A172 (cell line): ENCODE measurements at regions not wholly inside any gene's neighbourhood (a gene's known extent, or its start where the extent isn't known, plus 50 kb on each side); places are given as distances from the start of the nearest gene placed in this dataset.
A peak's percentile ranks its signal among the peaks of the same experiment; 100 is the strongest.

ENCODE experiments used
- DNase-seq: peaks from one replicate; pipeline ENCODE4 v3.0.0-alpha.2; 2015; ENCODE audit warnings: low spot score

DNA sequence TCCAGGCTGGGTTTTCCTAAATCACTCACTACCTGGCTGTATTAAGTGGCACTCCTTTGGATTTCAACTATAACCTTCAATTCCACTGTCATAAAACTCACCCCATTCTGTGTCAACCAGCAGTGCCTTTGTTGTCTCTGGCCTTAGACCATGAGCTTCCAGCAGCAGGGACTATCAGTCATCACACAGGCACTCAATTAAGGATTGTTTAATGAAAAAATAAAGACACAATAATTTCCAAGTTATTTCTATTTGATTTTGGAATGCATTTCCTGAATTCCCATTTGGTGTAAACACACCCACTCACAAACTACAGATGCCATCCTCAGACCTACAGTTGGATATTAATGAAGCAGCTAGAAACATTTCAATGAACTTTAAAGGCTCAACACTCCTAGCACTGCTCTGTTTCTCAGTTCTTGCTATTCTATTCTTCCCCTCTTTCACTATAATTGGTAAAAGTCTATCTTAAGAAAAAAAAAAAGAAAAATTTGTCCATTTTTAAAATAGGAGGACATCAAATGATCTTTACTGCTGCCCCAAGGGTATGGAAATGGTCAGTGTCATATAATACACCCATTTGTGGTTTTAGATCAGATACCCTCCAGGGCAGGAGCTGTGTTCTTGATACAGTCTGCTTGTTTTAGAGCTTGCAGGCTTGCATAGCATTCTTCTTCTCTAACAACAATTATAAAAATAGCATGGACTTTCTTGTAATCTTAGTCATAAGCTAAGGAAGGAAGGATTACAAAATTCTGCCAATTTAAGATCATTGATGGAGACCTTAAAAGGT, 156.4 kb downstream of the PTGER3 start:
- no peak for DNase-seq

GRCh38 chr1:70892140-70892539, 155.5 kb downstream of the PTGER3 start:
- DNase-seq, result no peak

- no peak for DNase-seq
Observed at GRCh38 chr1:70892930-70893329, 154.7 kb downstream of the PTGER3 start.

- DNase-seq, result no peak
Observed at GRCh38 chr1:70893381-70893780, 154.2 kb downstream of the PTGER3 start.

DNA sequence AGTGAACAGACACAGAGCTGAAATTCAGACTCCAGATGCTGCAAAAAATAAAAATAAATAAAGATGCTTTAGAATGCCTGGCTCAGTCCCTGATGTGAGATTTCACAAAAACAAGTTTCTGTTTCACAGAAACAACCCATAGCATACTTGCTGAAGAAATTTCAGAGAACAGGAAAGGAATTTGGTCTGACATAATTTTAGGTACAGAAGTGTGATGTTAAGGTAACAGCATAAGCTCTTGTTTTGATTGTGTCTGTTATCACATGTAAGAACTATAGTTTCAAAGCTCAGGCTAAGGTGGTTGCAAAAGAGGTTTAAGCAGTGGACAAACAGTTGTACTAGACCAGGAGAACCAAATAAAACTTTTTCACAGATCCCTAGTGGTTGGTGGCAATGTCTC, 152.1 kb downstream of the PTGER3 start:
- no peak for DNase-seq

GRCh38 chr1:70896224-70896623, 151.4 kb downstream of the PTGER3 start:
- DNase-seq, result peak; percentile 5

DNA sequence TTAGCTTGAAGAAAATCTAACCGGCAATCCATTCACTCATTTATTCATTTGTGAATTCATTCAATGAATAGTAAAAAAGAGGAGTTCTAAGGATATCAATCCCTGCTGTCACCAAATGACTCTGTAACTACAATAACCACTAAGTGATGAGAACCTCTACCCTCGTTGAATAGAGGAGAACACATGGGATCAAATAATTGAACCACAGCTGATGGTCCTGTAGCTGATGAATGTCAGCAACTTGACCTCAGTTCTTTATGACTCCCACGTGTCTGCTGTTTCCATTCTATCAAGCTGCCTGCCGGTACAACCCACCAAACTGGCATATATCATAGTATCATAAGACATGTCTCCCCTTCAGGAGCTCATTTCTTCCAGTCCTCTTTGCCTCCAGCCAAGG, 150.3 kb downstream of the PTGER3 start:
- DNase-seq, result no peak

DNA sequence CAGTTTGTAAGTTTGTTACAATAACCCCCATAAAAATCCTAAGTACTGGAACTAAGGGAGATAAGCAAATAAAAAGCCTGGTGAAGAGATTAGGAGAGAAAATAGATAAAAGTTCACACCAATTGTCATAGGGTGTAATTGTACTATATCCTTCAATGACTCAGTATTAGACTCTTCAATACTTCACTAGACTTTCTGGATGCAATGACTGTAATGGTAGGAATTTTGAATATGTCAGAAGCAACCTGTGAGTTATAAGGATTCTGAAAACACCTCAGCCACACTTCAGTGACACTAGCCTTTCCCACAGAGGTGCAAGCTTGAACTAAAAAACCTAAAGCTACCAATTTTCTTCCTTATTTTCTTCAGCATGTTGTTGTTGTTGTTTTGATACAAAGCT, 147.9 kb downstream of the PTGER3 start:
- DNase-seq, result no peak

DNA sequence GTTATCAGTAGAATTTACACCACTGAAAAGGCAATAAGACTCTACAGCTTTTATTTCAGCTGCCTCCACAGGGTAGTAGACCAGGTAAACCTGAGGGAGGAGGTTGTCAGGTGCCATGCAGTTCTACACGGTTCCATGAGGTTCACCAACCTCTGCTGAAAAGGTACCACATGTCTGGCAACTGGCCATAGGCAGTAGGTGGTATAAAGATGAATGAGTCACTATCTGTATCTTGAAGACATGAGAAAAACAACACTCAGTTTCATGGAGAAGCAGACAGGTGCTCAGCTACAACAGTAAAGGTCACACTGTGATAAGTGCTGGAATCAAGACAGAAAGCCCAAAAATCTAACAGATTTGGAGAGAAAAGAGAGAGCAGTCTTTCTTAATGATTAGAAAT, 145.4 kb downstream of the PTGER3 start:
- no peak for DNase-seq

- DNase-seq, result no peak
Observed at GRCh38 chr1:70906800-70907199, 140.8 kb downstream of the PTGER3 start.

GRCh38 chr1:70907563-70908310, 139.9 kb downstream of the PTGER3 start:
- no peak for DNase-seq

- DNase-seq, result no peak
Observed at GRCh38 chr1:70909262-70909822, 138.3 kb downstream of the PTGER3 start.

DNA sequence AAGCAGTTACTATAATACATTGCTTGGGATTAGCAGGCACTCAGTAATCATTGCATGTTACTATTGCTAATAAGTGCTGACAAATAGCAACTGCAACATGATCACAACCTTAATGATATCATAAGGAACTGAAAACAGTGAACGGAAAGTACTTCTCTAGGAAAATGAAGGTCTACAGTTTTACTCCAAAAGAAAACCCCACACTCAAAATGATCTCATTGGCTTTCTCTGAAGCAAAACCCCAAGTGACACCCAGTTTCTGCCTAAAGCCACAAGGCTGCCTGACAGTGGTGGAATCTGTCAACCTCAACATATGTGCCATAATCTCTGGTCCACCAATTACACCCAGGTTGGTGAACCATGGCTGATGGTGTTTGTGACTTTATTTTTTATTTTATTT, 137.6 kb downstream of the PTGER3 start:
- DNase-seq, result no peak

GRCh38 chr1:70911861-70912260, 135.8 kb downstream of the PTGER3 start:
- DNase-seq, result no peak

DNA sequence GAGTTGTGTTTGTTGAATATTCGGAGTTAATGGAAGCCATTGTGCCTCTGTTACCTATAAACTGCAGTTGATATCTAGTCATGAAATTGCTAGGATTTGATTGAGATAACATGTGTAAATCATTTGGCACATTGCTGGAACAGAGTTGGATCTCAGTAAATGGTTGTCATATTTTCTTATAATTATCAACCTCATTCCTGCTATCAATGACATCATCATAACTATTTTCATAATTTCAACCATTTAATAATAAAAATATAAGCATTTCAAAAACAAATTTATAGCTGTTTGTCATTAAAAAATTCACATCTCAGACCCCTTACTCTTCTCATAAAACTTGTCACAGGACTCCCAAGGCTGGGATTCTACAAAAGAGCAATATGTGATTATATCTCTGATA, 133.4 kb downstream of the PTGER3 start:
- no peak for DNase-seq

- DNase-seq, result no peak
Observed at GRCh38 chr1:70915258-70916033, 132.2 kb downstream of the PTGER3 start.

- DNase-seq, result no peak
Observed at GRCh38 chr1:70916034-70916427, 131.6 kb downstream of the PTGER3 start.

DNA sequence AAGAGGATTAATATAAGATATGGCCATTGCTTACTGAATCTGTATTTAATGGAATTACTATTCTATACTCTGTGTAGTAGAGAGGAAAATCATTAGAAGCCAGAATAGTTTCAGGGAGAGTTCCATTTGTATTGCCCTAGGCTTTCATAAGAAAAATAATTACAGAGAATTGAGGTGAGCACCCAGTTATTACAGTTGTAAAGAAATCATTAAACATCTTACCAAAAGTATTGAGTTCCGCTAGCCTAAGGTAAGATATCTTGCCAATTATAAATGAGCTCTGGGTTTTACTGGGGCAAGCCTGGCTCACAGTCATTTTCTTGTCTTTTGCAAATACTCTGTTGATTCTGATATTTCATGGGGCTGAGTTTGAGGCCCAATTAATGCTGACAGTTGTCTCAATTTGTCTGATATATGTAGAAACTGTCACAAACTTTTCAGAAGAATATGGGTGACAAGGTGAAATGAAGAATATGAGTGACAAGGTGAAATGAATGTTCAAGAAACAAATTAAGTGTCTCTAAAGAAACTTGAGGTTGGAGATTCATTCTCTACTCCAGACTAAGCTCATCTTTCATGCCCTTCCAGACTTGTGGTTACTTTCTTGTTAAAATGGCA, 127.8 kb downstream of the PTGER3 start:
- no peak for DNase-seq
